ENCODE measurements at regions not wholly inside any gene's neighbourhood (a gene's known extent, or its start where the extent isn't known, plus 50 kb on each side); places are given as distances from the start of the nearest gene placed in this dataset.

GRCh38 chrX:77085372-77085771 lies 361.8 kb upstream of the FGF16 start:
- TF ChIP-seq CTCF (IDR thresholded peaks at IDR 0.05; ENCODE audit: low read depth, low read length, missing input control) (no peak), RAD21 (IDR thresholded peaks at IDR 0.05) (no peak)

Measured in liver (tissue), 3 donors.